Dedifferentiated amniotic fluid mesenchymal stem cell (primary cell): ENCODE measurements at regions not wholly inside any gene's neighbourhood (a gene's known extent, or its start where the extent isn't known, plus 50 kb on each side); places are given as distances from the start of the nearest gene placed in this dataset.

ENCODE experiments used
- DNase-seq: peaks from one replicate; pipeline ENCODE4 v3.0.0-alpha.2; 2016; ENCODE audit errors: extremely low spot score

- no peak for DNase-seq
These were observed 175.4 kb upstream of the TP63 start for GRCh38 chr3:189455641-189456417.

GRCh38 chr3:189457201-189457607 lies 174.0 kb upstream of the TP63 start:
- DNase-seq, result no peak

GRCh38 chr3:189457631-189458412 lies 173.4 kb upstream of the TP63 start:
- DNase-seq, result no peak

- no peak for DNase-seq
These were observed 172.7 kb upstream of the TP63 start for GRCh38 chr3:189458528-189458927.

- no peak for DNase-seq
These were observed 172.0 kb upstream of the TP63 start for GRCh38 chr3:189459231-189459630.

- DNase-seq, result no peak
These were observed 170.7 kb upstream of the TP63 start for GRCh38 chr3:189460511-189460910.

- no peak for DNase-seq
These were observed 166.4 kb upstream of the TP63 start for GRCh38 chr3:189464799-189465198.

GRCh38 chr3:189466004-189466403 lies 165.2 kb upstream of the TP63 start:
- no peak for DNase-seq

GRCh38 chr3:189467451-189467850 lies 163.7 kb upstream of the TP63 start:
- no peak for DNase-seq

- DNase-seq, result no peak
These were observed 156.2 kb upstream of the TP63 start for GRCh38 chr3:189474944-189475343.

GRCh38 chr3:189477614-189478013 lies 153.6 kb upstream of the TP63 start:
- DNase-seq, result no peak

GRCh38 chr3:189486556-189486955 lies 144.6 kb upstream of the TP63 start:
- DNase-seq, result no peak

- DNase-seq, result no peak
These were observed 142.9 kb upstream of the TP63 start for GRCh38 chr3:189488241-189488767.

GRCh38 chr3:189490337-189490736 lies 140.9 kb upstream of the TP63 start:
- no peak for DNase-seq

- DNase-seq, result no peak
These were observed 140.4 kb upstream of the TP63 start for GRCh38 chr3:189490749-189491148.

- DNase-seq, result no peak
These were observed 139.4 kb upstream of the TP63 start for GRCh38 chr3:189491831-189492230.

GRCh38 chr3:189493271-189493670 lies 137.9 kb upstream of the TP63 start:
- DNase-seq, result no peak

- DNase-seq, result no peak
These were observed 136.6 kb upstream of the TP63 start for GRCh38 chr3:189494632-189495031.

GRCh38 chr3:189496375-189497138 lies 134.6 kb upstream of the TP63 start:
- DNase-seq, result no peak

- DNase-seq, result no peak
These were observed 132.0 kb upstream of the TP63 start for GRCh38 chr3:189498995-189499704.

- no peak for DNase-seq
These were observed 130.9 kb upstream of the TP63 start for GRCh38 chr3:189500299-189500698.
